GM23248 (cell line): ENCODE measurements at regions not wholly inside any gene's neighbourhood (a gene's known extent, or its start where the extent isn't known, plus 50 kb on each side); places are given as distances from the start of the nearest gene placed in this dataset.

ENCODE experiments used
- EZH2 ChIP-seq: fragments of 200-600 bp; sonication (generic); IDR thresholded peaks from 2 replicates; pipeline ENCODE4 v1.6.1; 2018; ENCODE audit warnings: antibody characterized with exemption, mild to moderate bottlenecking; ENCODE audit not compliant: insufficient read depth, poor library complexity, severe bottlenecking
- EZH2phosphoT487 ChIP-seq: fragments of 200-600 bp; sonication (generic); IDR thresholded peaks from 2 replicates; pipeline ENCODE4 v1.6.1; 2018; ENCODE audit warnings: antibody characterized with exemption, moderate library complexity, mild to moderate bottlenecking, low read depth; ENCODE audit not compliant: insufficient read depth

GRCh38 chr4:24394041-24394440 is 190.3 kb downstream of the DHX15 start:
- TF ChIP-seq EZH2 (no peak), EZH2phosphoT487 (no peak)
